Endothelial cell of umbilical vein (primary cell): ENCODE measurements at regions not wholly inside any gene's neighbourhood (a gene's known extent, or its start where the extent isn't known, plus 50 kb on each side); places are given as distances from the start of the nearest gene placed in this dataset.

Source experiments
- BruUV-seq: library from RNA; stranded (reverse); fragments of 400-500 nt; replicated peaks from 2 replicates; lab custom pipeline; 2021; lab: Mats Ljungman, UMichigan
- CTCF ChIA-PET: fragments of 300-600, 350-600 bp; sonication (Branson Sonifier 250); formaldehyde crosslinking; loops from one replicate; lab custom pipeline; 2021; ENCODE audit warnings: antibody characterized with exemption, inconsistent platforms; lab: Charles Lee
- POLR2A ChIA-PET: fragments of 300-600, 350-600 bp; sonication (Branson Sonifier 250); formaldehyde crosslinking; loops from one replicate; lab custom pipeline; 2021; ENCODE audit warnings: antibody characterized with exemption, inconsistent platforms; lab: Charles Lee
- DNase-seq: peaks from one replicate; pipeline ENCODE4 v3.0.0-alpha.2; 2011; ENCODE audit warnings: low read depth, low spot score
- FAIRE-seq: peaks from 2 replicates; lab custom pipeline; 2011; peaks lifted over from hg19 to GRCh38; lab: Jason Lieb, UNC
- H2AFZ ChIP-seq: 2 replicates; pipeline ENCODE4 v1.6.0; 2012; ENCODE audit warnings: low read depth, low read length, control low read depth, inconsistent platforms
- H3K27ac ChIP-seq: 2 replicates; pipeline ENCODE4 v1.5.1; 2011; ENCODE audit warnings: low read depth, mild to moderate bottlenecking, control low read depth, low read length, moderate library complexity; ENCODE audit not compliant: insufficient read depth
- H3K27me3 ChIP-seq, 2 experiments: 2 replicates each; pipeline versions ENCODE4 v1.6.0 to v1.6.1; 2011; ENCODE audit warnings: low read length in 2 of 2, mixed read lengths in 1 of 2; ENCODE audit not compliant: control insufficient read depth in 2 of 2, insufficient read depth in 2 of 2
- H3K36me3 ChIP-seq, 2 experiments: 2 replicates in 1 of 2; 3 replicates in 1 of 2; pipeline ENCODE4 v1.5.1; 2011; ENCODE audit warnings: low read length in 2 of 2, mild to moderate bottlenecking in 1 of 2, moderate library complexity in 1 of 2; ENCODE audit not compliant: control insufficient read depth in 2 of 2, insufficient read depth in 2 of 2; ENCODE audit errors: extremely low read depth in 1 of 2
- H3K4me1 ChIP-seq: 3 replicates; pipeline ENCODE4 v1.5.1; 2011; ENCODE audit warnings: mild to moderate bottlenecking, low read length; ENCODE audit not compliant: control insufficient read depth, insufficient read depth; ENCODE audit errors: extremely low read depth
- H3K4me2 ChIP-seq: 2 replicates; pipeline ENCODE4 v1.6.1; 2011; ENCODE audit warnings: low read length, control low read depth, mixed read lengths; ENCODE audit not compliant: insufficient read depth
- H3K4me3 ChIP-seq, 3 experiments: fragments of 200-600 bp in 1 of 3; sonication (generic), shearing (Covaris generic) in 1 of 3; replicated peaks in 1 of 3; 2 replicates each; pipeline ENCODE4 v1.5.1; 2011 to 2016; ENCODE audit warnings: control low read depth in 3 of 3, low read length in 3 of 3, mild to moderate bottlenecking in 2 of 3, inconsistent platforms in 1 of 3, low read depth in 1 of 3, moderate library complexity in 1 of 3; ENCODE audit not compliant: insufficient read depth in 1 of 3
- H3K79me2 ChIP-seq: 2 replicates; pipeline ENCODE4 v1.6.0; 2012; ENCODE audit warnings: low read length, inconsistent platforms; ENCODE audit not compliant: control insufficient read depth, insufficient read depth
- H3K9ac ChIP-seq: replicated peaks from 2 replicates; pipeline ENCODE3; 2011; ENCODE audit warnings: low read length, control low read depth; ENCODE audit not compliant: insufficient read depth; ENCODE audit errors: extremely low read depth
- H3K9me1 ChIP-seq: replicated peaks from 3 replicates; pipeline ENCODE4 v1.6.0; 2011; ENCODE audit warnings: mild to moderate bottlenecking, low read length; ENCODE audit not compliant: control insufficient read depth, insufficient read depth; ENCODE audit errors: extremely low read depth
- H3K9me3 ChIP-seq: replicated peaks from 2 replicates; pipeline ENCODE4 v1.5.1; 2012; ENCODE audit warnings: low read length, inconsistent platforms; ENCODE audit not compliant: control insufficient read depth, insufficient read depth
- H4K20me1 ChIP-seq: replicated peaks from 2 replicates; pipeline ENCODE3; 2011; ENCODE audit warnings: mild to moderate bottlenecking, low read length; ENCODE audit not compliant: control insufficient read depth, insufficient read depth; ENCODE audit errors: extremely low read depth
- EZH2 ChIP-seq: IDR thresholded peaks from 2 replicates; pipeline ENCODE4 v1.6.1; 2012; ENCODE audit warnings: borderline replicate concordance, low read depth, mild to moderate bottlenecking, moderate library complexity, low read length, inconsistent platforms; ENCODE audit not compliant: severe bottlenecking
- FOS ChIP-seq: IDR thresholded peaks from 2 replicates; pipeline ENCODE4 v1.6.1; 2011; ENCODE audit warnings: mild to moderate bottlenecking, low read length, moderate library complexity, borderline replicate concordance; ENCODE audit not compliant: insufficient read depth
- GATA2 ChIP-seq: IDR thresholded peaks from 2 replicates; pipeline ENCODE4 v1.7.0; 2011; ENCODE audit warnings: low read depth, mild to moderate bottlenecking, moderate library complexity, mixed read lengths, low read length; ENCODE audit not compliant: insufficient read length, insufficient read depth
- JUN ChIP-seq: IDR thresholded peaks from 2 replicates; pipeline ENCODE4 v1.6.1; 2011; ENCODE audit warnings: borderline replicate concordance, low read depth; ENCODE audit not compliant: insufficient read length, insufficient read depth
- MYC ChIP-seq: IDR thresholded peaks from one replicate; pipeline ENCODE4 v1.6.1; 2011; ENCODE audit warnings: mild to moderate bottlenecking, low read depth, low read length
- POLR2A ChIP-seq: IDR thresholded peaks from 2 replicates; pipeline ENCODE4 v1.6.1; 2012; ENCODE audit warnings: low read depth, mild to moderate bottlenecking, control low read depth, low read length
- POLR2AphosphoS5 ChIP-seq: IDR thresholded peaks from 2 replicates; pipeline ENCODE4 v1.6.1; 2012; ENCODE audit warnings: low read depth, mild to moderate bottlenecking, control low read depth, low read length, moderate library complexity; ENCODE audit not compliant: insufficient read depth
- dilution Hi-C: fragments of 300-500 bp; cut with MboI; formaldehyde crosslinking; loops from one replicate; pipeline ENCODE4 v1.15.0; 2019; ENCODE audit warnings: low sequenced_read_pairs; ENCODE audit not compliant: extremely low pct_ligation_motif_present
- intact Hi-C: fragments of 100-400 bp; cut with micrococcal nuclease; formaldehyde crosslinking; loops from one replicate; pipeline ENCODE4 v1.10.0; 2022
- TF ChIP-seq, protein P1 (sequence below), 2 donors: IDR thresholded peaks; 1 replicate in 1 of 2; 2 replicates in 1 of 2; pipeline ENCODE4 v1.5.1; 2011; ENCODE audit warnings: low read length in 2 of 2, mild to moderate bottlenecking in 2 of 2, moderate library complexity in 2 of 2, control low read depth in 1 of 2, inconsistent platforms in 1 of 2, low read depth in 1 of 2; ENCODE audit not compliant: insufficient read depth in 1 of 2; ENCODE audit errors: extremely low read depth in 1 of 2
- TF ChIP-seq, protein P2 (sequence below): IDR thresholded peaks from 2 replicates; pipeline ENCODE4 v1.6.1; 2011; ENCODE audit not compliant: insufficient read depth, insufficient read length

DNA sequence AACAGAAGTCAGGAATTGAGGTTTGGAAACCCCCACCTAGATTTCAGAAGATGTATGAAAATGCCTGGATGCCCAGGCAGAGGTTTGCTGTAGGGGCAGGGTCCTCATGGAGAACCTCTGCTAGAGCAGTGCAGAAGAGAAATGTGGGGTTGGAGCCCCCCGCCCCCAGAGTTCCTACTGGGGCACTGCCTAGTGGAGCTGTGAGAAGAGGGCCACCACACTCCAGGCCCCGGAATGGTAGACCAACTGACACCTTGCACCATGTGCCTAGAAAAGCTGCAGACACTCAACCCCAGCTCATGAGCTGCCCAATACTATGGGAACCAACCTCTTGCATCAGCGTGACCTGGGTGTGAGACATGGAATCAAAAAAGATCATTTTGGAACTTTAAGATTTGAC, 967.0 kb upstream of the NRXN1 start:
- no peak for TF ChIP-seq EZH2
- TF ChIP-seq FOS: no peak
- no peak overlapping the region for H3K4me2 ChIP-seq
- no peaks in the 10 kb centered on the region for H3K79me2 ChIP-seq
- DNase-seq (no peak), FAIRE-seq (no peak)
- no peak overlapping the region for H3K4me3 ChIP-seq
- no peaks in the 10 kb centered on the region for H3K36me3 ChIP-seq
- no peak overlapping the region for H2AFZ ChIP-seq
- ChIA-PET POLR2A (no interaction called here), CTCF (no interaction called here)
- no peaks in the 10 kb centered on the region for H3K9me3 ChIP-seq
- H4K20me1 ChIP-seq: no peaks in the 10 kb centered on the region
- H3K9me1 ChIP-seq: no peaks in the 10 kb centered on the region
- H3K27ac ChIP-seq: no peak overlapping the region
- BruUV-seq: no TSS peak
- intact Hi-C loops: loop anchor here (5.0 kb wide), 1 partner anchor 492 kb away; no protein-coding TSS in a partner anchor
- H3K27me3 ChIP-seq: no peaks in the 10 kb centered on the region
- dilution Hi-C loops: no loop called here
- peaks cover 23% of the 10 kb centered on the region for H3K4me1 ChIP-seq
- H3K9ac ChIP-seq: no peak overlapping the region

DNA sequence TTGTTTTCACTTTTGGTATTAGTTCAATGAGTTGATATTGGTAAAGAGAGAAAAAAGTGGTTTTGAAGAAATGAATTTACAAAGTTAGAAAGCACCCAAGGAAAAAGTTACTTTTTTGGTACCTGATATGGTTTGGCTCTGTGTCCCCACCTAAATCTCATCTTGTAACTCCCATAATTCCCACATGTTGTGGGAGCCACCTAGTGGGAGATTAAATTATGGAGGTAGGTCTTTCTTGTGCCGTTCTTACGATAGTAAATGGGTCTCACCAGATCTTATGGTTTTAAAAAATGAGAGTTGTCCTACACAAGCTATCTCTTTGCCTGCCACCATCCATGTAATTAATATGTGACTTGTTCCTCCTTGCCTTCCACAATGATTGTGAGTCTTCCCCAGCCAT, 965.6 kb upstream of the NRXN1 start:
- POLR2A ChIA-PET: no interaction called here
- intact Hi-C loops: loop anchor here (2.0 to 5.0 kb wide), 2 partner anchors 185 to 490 kb away; no protein-coding TSS in a partner anchor
- no peak for DNase-seq

More for the DNA sequence above, 965.6 kb upstream of the NRXN1 start:
- peak; percentile 12 for FAIRE-seq
- no peak overlapping the region for H3K4me3 ChIP-seq
- no peaks in the 10 kb centered on the region for H3K9me3 ChIP-seq
- no peaks in the 10 kb centered on the region for H4K20me1 ChIP-seq
- dilution Hi-C loops: no loop called here
- no peaks in the 10 kb centered on the region for H3K9me1 ChIP-seq
- TF ChIP-seq JUN (no peak), EZH2 (no peak), POLR2A (no peak), MYC (no peak), FOS (no peak), POLR2AphosphoS5 (no peak), GATA2 (no peak)
- TF ChIP-seq, protein P1, sequence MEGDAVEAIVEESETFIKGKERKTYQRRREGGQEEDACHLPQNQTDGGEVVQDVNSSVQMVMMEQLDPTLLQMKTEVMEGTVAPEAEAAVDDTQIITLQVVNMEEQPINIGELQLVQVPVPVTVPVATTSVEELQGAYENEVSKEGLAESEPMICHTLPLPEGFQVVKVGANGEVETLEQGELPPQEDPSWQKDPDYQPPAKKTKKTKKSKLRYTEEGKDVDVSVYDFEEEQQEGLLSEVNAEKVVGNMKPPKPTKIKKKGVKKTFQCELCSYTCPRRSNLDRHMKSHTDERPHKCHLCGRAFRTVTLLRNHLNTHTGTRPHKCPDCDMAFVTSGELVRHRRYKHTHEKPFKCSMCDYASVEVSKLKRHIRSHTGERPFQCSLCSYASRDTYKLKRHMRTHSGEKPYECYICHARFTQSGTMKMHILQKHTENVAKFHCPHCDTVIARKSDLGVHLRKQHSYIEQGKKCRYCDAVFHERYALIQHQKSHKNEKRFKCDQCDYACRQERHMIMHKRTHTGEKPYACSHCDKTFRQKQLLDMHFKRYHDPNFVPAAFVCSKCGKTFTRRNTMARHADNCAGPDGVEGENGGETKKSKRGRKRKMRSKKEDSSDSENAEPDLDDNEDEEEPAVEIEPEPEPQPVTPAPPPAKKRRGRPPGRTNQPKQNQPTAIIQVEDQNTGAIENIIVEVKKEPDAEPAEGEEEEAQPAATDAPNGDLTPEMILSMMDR (IDR thresholded peaks at IDR 0.05; ENCODE audit: extremely low read depth in 1 of 2, insufficient read depth in 1 of 2, low read depth in 1 of 2, low read length in 2 of 2): no peak
- TF ChIP-seq, protein P2, sequence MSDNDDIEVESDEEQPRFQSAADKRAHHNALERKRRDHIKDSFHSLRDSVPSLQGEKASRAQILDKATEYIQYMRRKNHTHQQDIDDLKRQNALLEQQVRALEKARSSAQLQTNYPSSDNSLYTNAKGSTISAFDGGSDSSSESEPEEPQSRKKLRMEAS: no peak
- H3K9ac ChIP-seq: no peak overlapping the region
- no peak overlapping the region for H3K4me2 ChIP-seq
- H2AFZ ChIP-seq: no peak overlapping the region
- H3K36me3 ChIP-seq: no peaks in the 10 kb centered on the region
- peaks cover 23% of the 10 kb centered on the region for H3K4me1 ChIP-seq
- no peaks in the 10 kb centered on the region for H3K27me3 ChIP-seq
- peak overlapping the region; percentile 80 for H3K27ac ChIP-seq
- no TSS peak for BruUV-seq
- CTCF ChIA-PET: no interaction called here
- no peaks in the 10 kb centered on the region for H3K79me2 ChIP-seq
